ENCODE measurements at regions not wholly inside any gene's neighbourhood (a gene's known extent, or its start where the extent isn't known, plus 50 kb on each side); places are given as distances from the start of the nearest gene placed in this dataset.

DNA sequence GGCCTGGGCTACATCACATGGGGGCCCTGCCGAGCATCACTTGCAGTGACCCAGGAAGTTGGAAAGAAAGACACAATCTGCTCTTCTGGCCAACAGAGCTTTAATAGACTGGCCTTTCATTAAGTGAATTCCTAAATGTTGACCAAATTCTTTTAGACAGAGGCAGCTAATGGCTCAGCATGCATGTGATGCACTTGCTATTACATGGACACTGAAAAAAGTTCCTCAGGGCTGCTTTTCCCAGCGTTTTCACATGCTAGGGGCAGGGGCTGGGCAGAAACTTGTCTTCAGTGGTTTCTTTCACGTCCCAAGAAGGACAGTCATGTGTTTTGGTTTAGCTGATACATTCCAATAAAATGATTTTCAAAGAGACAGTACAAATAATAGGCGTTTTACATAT, 651.0 kb upstream of the SLC35B3 start:
- TF ChIP-seq SIN3A (IDR thresholded peaks at IDR 0.05; ENCODE audit: borderline replicate concordance, insufficient read depth, low read depth, low read length) (no peak), TCF7L2 (IDR thresholded peaks at IDR 0.05; ENCODE audit: low read depth, low read length) (no peak), POLR2AphosphoS5 (IDR thresholded peaks at IDR 0.05; ENCODE audit: low read depth, low read length) (no peak)
- TF ChIP-seq, protein P1, sequence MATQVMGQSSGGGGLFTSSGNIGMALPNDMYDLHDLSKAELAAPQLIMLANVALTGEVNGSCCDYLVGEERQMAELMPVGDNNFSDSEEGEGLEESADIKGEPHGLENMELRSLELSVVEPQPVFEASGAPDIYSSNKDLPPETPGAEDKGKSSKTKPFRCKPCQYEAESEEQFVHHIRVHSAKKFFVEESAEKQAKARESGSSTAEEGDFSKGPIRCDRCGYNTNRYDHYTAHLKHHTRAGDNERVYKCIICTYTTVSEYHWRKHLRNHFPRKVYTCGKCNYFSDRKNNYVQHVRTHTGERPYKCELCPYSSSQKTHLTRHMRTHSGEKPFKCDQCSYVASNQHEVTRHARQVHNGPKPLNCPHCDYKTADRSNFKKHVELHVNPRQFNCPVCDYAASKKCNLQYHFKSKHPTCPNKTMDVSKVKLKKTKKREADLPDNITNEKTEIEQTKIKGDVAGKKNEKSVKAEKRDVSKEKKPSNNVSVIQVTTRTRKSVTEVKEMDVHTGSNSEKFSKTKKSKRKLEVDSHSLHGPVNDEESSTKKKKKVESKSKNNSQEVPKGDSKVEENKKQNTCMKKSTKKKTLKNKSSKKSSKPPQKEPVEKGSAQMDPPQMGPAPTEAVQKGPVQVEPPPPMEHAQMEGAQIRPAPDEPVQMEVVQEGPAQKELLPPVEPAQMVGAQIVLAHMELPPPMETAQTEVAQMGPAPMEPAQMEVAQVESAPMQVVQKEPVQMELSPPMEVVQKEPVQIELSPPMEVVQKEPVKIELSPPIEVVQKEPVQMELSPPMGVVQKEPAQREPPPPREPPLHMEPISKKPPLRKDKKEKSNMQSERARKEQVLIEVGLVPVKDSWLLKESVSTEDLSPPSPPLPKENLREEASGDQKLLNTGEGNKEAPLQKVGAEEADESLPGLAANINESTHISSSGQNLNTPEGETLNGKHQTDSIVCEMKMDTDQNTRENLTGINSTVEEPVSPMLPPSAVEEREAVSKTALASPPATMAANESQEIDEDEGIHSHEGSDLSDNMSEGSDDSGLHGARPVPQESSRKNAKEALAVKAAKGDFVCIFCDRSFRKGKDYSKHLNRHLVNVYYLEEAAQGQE (IDR thresholded peaks at IDR 0.05; ENCODE audit: insufficient read depth in 1 of 2, low read depth in 2 of 2, low read length in 1 of 2), result no peak
- TF ChIP-seq, protein P2, sequence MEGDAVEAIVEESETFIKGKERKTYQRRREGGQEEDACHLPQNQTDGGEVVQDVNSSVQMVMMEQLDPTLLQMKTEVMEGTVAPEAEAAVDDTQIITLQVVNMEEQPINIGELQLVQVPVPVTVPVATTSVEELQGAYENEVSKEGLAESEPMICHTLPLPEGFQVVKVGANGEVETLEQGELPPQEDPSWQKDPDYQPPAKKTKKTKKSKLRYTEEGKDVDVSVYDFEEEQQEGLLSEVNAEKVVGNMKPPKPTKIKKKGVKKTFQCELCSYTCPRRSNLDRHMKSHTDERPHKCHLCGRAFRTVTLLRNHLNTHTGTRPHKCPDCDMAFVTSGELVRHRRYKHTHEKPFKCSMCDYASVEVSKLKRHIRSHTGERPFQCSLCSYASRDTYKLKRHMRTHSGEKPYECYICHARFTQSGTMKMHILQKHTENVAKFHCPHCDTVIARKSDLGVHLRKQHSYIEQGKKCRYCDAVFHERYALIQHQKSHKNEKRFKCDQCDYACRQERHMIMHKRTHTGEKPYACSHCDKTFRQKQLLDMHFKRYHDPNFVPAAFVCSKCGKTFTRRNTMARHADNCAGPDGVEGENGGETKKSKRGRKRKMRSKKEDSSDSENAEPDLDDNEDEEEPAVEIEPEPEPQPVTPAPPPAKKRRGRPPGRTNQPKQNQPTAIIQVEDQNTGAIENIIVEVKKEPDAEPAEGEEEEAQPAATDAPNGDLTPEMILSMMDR (IDR thresholded peaks at IDR 0.05), result no peak
- intact Hi-C loops (cut with micrococcal nuclease; ENCODE audit: unreplicated experiment) (no loop called here), in situ Hi-C loops (cut with HindIII; ENCODE audit: low pct_unique_long_range_greater_than_20kb, low sequenced_read_pairs) (no loop called here)
- no peaks in the 10 kb centered on the region for H3K4me1 ChIP-seq (ENCODE audit: control insufficient read depth, insufficient read depth, low read length)
- POLR2A ChIA-PET, result no interaction called here
- BruUV-seq (replicated peaks), result no TSS peak
- no peaks in the 10 kb centered on the region for H3K27me3 ChIP-seq (ENCODE audit: control insufficient read depth, insufficient read depth, low read length)
- DNase-seq (ENCODE audit: low read depth, low spot score) (no peak), ATAC-seq (no peak)
- H3K9me3 ChIP-seq (ENCODE audit: control insufficient read depth, insufficient read depth, low read depth, low read length), result no peaks in the 10 kb centered on the region
- CTCF ChIA-PET, result no interaction called here
- H3K27ac ChIP-seq (ENCODE audit: low read length), result no peak overlapping the region
- H3K4me3 ChIP-seq (ENCODE audit: low read depth in 2 of 2, low read length in 2 of 2), result no peak overlapping the region
- no peaks in the 10 kb centered on the region for H3K36me3 ChIP-seq (ENCODE audit: control insufficient read depth, insufficient read depth, low read length)

DNA sequence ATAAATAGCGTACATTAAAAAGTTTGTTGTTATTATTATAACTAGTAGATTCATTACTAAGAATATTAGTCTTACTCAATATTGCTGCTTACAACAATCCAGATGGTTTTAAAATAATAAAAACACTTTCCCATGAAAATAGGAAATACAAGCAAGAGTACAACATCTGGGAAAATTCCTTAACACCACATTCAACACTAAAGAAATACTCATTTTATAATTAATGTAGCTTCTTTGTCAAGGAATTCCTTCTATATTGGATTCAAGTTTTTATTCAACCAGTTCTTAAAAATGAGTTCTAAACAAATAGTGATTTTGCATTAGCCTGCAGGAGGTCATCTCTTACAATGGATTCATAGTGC, 650.3 kb upstream of the SLC35B3 start:
- TF ChIP-seq SIN3A (IDR thresholded peaks at IDR 0.05; ENCODE audit: borderline replicate concordance, insufficient read depth, low read depth, low read length), result no peak
- ATAC-seq (no peak), DNase-seq (ENCODE audit: low read depth, low spot score) (no peak)
- H3K4me3 ChIP-seq (ENCODE audit: low read depth in 2 of 2, low read length in 2 of 2), result no peak overlapping the region
- no TSS peak for BruUV-seq (replicated peaks)
- CTCF ChIA-PET, result no interaction called here
- in situ Hi-C loops (cut with HindIII; ENCODE audit: low pct_unique_long_range_greater_than_20kb, low sequenced_read_pairs), result no loop called here
- H3K9me3 ChIP-seq (ENCODE audit: control insufficient read depth, insufficient read depth, low read depth, low read length), result no peaks in the 10 kb centered on the region
- no peaks in the 10 kb centered on the region for H3K4me1 ChIP-seq (ENCODE audit: control insufficient read depth, insufficient read depth, low read length)
- H3K27ac ChIP-seq (ENCODE audit: low read length), result no peak overlapping the region
- POLR2A ChIA-PET, result no interaction called here
- intact Hi-C loops (cut with micrococcal nuclease; ENCODE audit: unreplicated experiment), result no loop called here
- no peaks in the 10 kb centered on the region for H3K36me3 ChIP-seq (ENCODE audit: control insufficient read depth, insufficient read depth, low read length)
- no peaks in the 10 kb centered on the region for H3K27me3 ChIP-seq (ENCODE audit: control insufficient read depth, insufficient read depth, low read length)

DNA sequence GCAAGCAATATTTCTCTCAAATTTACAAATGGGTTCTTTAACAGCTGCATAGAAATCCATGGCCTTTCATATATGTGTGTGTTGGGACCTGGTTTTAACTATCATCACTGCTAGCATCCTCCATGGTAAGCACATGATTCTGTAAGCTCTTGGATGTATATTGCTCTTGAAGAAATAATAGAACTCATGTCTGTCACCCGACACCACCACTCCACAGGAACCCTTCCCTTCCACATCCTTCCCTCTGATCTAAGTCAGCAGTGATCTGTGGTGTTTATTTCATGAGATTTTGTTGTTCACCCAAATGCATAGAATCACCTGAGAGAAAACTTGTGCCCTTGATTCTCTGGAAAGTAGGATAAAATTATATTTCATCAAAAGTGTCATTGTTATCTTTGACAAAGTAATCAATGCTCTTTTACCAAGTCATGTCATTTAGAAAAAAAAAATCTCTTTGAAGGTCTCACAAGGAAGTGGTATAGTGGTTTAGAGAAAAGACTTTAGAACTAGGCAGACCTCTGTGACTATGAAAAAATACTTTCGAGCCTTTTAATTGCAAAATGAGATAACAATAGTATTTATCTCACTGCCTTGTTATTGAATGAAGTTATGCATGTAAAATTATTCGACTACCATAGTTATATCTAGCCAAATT, 649.8 kb upstream of the SLC35B3 start:
- no TSS peak for BruUV-seq (replicated peaks)
- Histone ChIP-seq H3K27ac (ENCODE audit: low read length) (no peak overlapping the region), H3K36me3 (ENCODE audit: control insufficient read depth, insufficient read depth, low read length) (no peaks in the 10 kb centered on the region), H3K9me3 (ENCODE audit: control insufficient read depth, insufficient read depth, low read depth, low read length) (no peaks in the 10 kb centered on the region), H3K4me3 (ENCODE audit: low read depth in 2 of 2, low read length in 2 of 2) (no peak overlapping the region), H3K4me1 (ENCODE audit: control insufficient read depth, insufficient read depth, low read length) (no peaks in the 10 kb centered on the region), H3K27me3 (ENCODE audit: control insufficient read depth, insufficient read depth, low read length) (no peaks in the 10 kb centered on the region)
- no peak for DNase-seq (ENCODE audit: low read depth, low spot score)
- intact Hi-C loops (cut with micrococcal nuclease; ENCODE audit: unreplicated experiment), result no loop called here
- ATAC-seq, result no peak
- ChIA-PET CTCF (no interaction called here), POLR2A (no interaction called here)
- TF ChIP-seq TCF7L2 (IDR thresholded peaks at IDR 0.05; ENCODE audit: low read depth, low read length) (no peak), POLR2AphosphoS5 (IDR thresholded peaks at IDR 0.05; ENCODE audit: low read depth, low read length) (no peak), SIN3A (IDR thresholded peaks at IDR 0.05; ENCODE audit: borderline replicate concordance, insufficient read depth, low read depth, low read length) (no peak)
- TF ChIP-seq, protein P1 (IDR thresholded peaks at IDR 0.05; ENCODE audit: insufficient read depth in 1 of 2, low read depth in 2 of 2, low read length in 1 of 2), result no peak
- TF ChIP-seq, protein P2 (IDR thresholded peaks at IDR 0.05), result no peak
- in situ Hi-C loops (cut with HindIII; ENCODE audit: low pct_unique_long_range_greater_than_20kb, low sequenced_read_pairs), result no loop called here

All from Panc1 (cell line).